Activated B cell treated with CpG ODN at 0.5 μM for 24 hours (primary cell): ENCODE measurements at regions not wholly inside any gene's neighbourhood (a gene's known extent, or its start where the extent isn't known, plus 50 kb on each side); places are given as distances from the start of the nearest gene placed in this dataset.

ENCODE experiments used
- ATAC-seq: fragments of 200-7000 bp; cut with Tn5 transposase; one replicate; pipeline ENCODE4 v1.10.0; 2021; ENCODE audit warnings: low read depth, mild to moderate bottlenecking, moderate library complexity
- CTCF ChIA-PET: fragments of 350-600 bp; sonication (Branson Sonifier 250); formaldehyde crosslinking; loops from one replicate; lab custom pipeline; 2021; ENCODE audit warnings: antibody characterized with exemption; lab: Charles Lee
- POLR2A ChIA-PET: fragments of 350-600 bp; sonication (Branson Sonifier 250); formaldehyde crosslinking; loops from one replicate; lab custom pipeline; 2021; ENCODE audit warnings: antibody characterized with exemption; lab: Charles Lee
- DNase-seq: peaks from one replicate; pipeline ENCODE4 v3.0.0; 2022
- H3K27ac Mint-ChIP-seq: one replicate; pipeline ENCODE4 v1.8.0; 2020; ENCODE audit warnings: mixed read lengths
- H3K27me3 Mint-ChIP-seq: one replicate; pipeline ENCODE4 v1.8.0; 2021; ENCODE audit warnings: mixed read lengths
- H3K36me3 Mint-ChIP-seq: one replicate; pipeline ENCODE4 v1.8.0; 2021; ENCODE audit warnings: low read depth, mixed read lengths
- H3K4me1 Mint-ChIP-seq: one replicate; pipeline ENCODE4 v1.8.0; 2021; ENCODE audit warnings: mixed read lengths
- H3K4me3 Mint-ChIP-seq: one replicate; pipeline ENCODE4 v1.8.0; 2020; ENCODE audit warnings: mild to moderate bottlenecking, mixed read lengths
- H3K9me3 Mint-ChIP-seq: one replicate; pipeline ENCODE4 v1.8.0; 2020; ENCODE audit warnings: mixed read lengths
- CTCF ChIP-seq: fragments of 200-600 bp; IDR thresholded peaks from one replicate; pipeline ENCODE4 v1.8.0; 2022; ENCODE audit warnings: antibody characterized with exemption, mild to moderate bottlenecking
- intact Hi-C: fragments of 100-400 bp; cut with micrococcal nuclease; formaldehyde crosslinking; loops from one replicate; pipeline ENCODE4 v1.15.1; 2024

- no peaks in the 10 kb centered on the region for H3K4me1 Mint-ChIP-seq
Observed at GRCh38 chr10:10477844-10478243, 539.8 kb upstream of the CELF2 start.

GRCh38 chr10:10479465-10479864 is 538.2 kb upstream of the CELF2 start:
- H3K4me1 Mint-ChIP-seq, result no peaks in the 10 kb centered on the region
- H3K36me3 Mint-ChIP-seq, result no peaks in the 10 kb centered on the region
- H3K4me3 Mint-ChIP-seq, result no peak overlapping the region
- TF ChIP-seq CTCF, result no peak
- H3K27ac Mint-ChIP-seq, result no peak overlapping the region
- ATAC-seq (no peak), DNase-seq (no peak)
- CTCF ChIA-PET, result no interaction called here
- POLR2A ChIA-PET, result no interaction called here
- H3K9me3 Mint-ChIP-seq, result no peaks in the 10 kb centered on the region
- intact Hi-C loops, result no loop called here
- H3K27me3 Mint-ChIP-seq, result peaks cover 2% of the 10 kb centered on the region

More at GRCh38 chr10:10477844-10478243, 539.8 kb upstream of the CELF2 start:
- Mint-ChIP-seq H3K9me3 (peaks cover 3% of the 10 kb centered on the region), H3K36me3 (no peaks in the 10 kb centered on the region), H3K4me3 (no peak overlapping the region), H3K27me3 (peaks cover 2% of the 10 kb centered on the region), H3K27ac (no peak overlapping the region)
- ChIA-PET CTCF (no interaction called here), POLR2A (no interaction called here)
- intact Hi-C loops, result no loop called here
- no peak for DNase-seq
- TF ChIP-seq CTCF, result no peak
- ATAC-seq, result no peak

- no peaks in the 10 kb centered on the region for H3K9me3 Mint-ChIP-seq
- ATAC-seq (no peak), DNase-seq (no peak)
- H3K27me3 Mint-ChIP-seq, result peaks cover 2% of the 10 kb centered on the region
- H3K4me1 Mint-ChIP-seq, result no peaks in the 10 kb centered on the region
- no peaks in the 10 kb centered on the region for H3K36me3 Mint-ChIP-seq
- CTCF ChIA-PET, result no interaction called here
- no peak overlapping the region for H3K4me3 Mint-ChIP-seq
- POLR2A ChIA-PET, result no interaction called here
- H3K27ac Mint-ChIP-seq, result no peak overlapping the region
- intact Hi-C loops, result no loop called here
- TF ChIP-seq CTCF, result no peak
Observed at GRCh38 chr10:10482613-10483012, 535.1 kb upstream of the CELF2 start.

- POLR2A ChIA-PET, result no interaction called here
- intact Hi-C loops, result no loop called here
- CTCF ChIA-PET, result no interaction called here
- DNase-seq (no peak), ATAC-seq (no peak)
- Mint-ChIP-seq H3K27me3 (peaks cover 3% of the 10 kb centered on the region), H3K27ac (no peak overlapping the region), H3K4me3 (no peak overlapping the region), H3K9me3 (no peaks in the 10 kb centered on the region), H3K36me3 (no peaks in the 10 kb centered on the region), H3K4me1 (no peaks in the 10 kb centered on the region)
- TF ChIP-seq CTCF, result no peak
Observed at GRCh38 chr10:10489076-10489475, 528.6 kb upstream of the CELF2 start.

GRCh38 chr10:10489805-10490571 is 527.7 kb upstream of the CELF2 start:
- intact Hi-C loops, result no loop called here
- DNase-seq (no peak), ATAC-seq (no peak)
- POLR2A ChIA-PET, result no interaction called here
- TF ChIP-seq CTCF, result no peak
- H3K4me1 Mint-ChIP-seq, result no peaks in the 10 kb centered on the region
- H3K27me3 Mint-ChIP-seq, result peaks cover 3% of the 10 kb centered on the region
- no peaks in the 10 kb centered on the region for H3K36me3 Mint-ChIP-seq
- no peak overlapping the region for H3K4me3 Mint-ChIP-seq
- H3K9me3 Mint-ChIP-seq, result no peaks in the 10 kb centered on the region
- no peak overlapping the region for H3K27ac Mint-ChIP-seq
- CTCF ChIA-PET, result no interaction called here
